NCI-H2171 treated with DMSO at 0.1 percent for 48 hours (cell line): ENCODE measurements at regions not wholly inside any gene's neighbourhood (a gene's known extent, or its start where the extent isn't known, plus 50 kb on each side); places are given as distances from the start of the nearest gene placed in this dataset.

ENCODE experiments used
- DNase-seq: peaks from one replicate; lab custom pipeline; 2025; lab: John Stamatoyannopoulos, UW

DNA sequence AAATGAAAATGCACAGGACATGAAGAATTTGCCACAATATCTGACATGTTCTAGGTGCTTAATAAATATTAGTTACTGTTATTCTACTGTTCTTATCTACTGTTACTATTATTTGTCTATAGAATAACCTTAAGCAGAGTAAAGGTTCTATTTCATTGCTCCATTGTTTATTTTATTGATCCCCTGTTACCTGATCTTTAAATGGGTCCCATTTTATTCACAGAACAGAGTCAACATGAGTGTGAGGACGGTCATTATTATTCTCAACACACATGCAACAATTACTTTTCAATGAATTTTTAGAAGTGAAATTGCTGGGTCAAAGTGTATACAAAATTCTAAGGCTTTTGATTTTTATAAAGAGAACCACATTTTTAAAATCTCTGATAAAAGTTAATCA lies 186.9 kb downstream of the AHR start:
- no peak for DNase-seq

DNA sequence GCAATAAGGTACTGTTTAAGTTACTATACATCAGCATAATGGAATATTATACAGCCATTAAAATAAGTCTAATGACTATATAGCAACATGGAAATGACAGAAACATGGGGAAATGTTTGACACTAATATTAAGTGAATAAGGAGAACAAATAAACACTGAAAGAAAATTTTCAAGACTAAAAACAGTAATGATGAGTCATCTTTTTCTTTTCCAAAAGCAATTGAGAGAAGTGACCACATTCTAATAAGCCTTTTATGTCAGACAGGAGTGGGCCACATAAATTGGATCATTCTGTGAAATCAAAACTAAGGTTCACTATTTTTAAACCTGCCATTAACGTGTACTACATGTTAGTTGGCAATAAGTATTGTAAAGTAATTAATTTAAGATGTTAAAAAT lies 187.5 kb downstream of the AHR start:
- no peak for DNase-seq

DNA sequence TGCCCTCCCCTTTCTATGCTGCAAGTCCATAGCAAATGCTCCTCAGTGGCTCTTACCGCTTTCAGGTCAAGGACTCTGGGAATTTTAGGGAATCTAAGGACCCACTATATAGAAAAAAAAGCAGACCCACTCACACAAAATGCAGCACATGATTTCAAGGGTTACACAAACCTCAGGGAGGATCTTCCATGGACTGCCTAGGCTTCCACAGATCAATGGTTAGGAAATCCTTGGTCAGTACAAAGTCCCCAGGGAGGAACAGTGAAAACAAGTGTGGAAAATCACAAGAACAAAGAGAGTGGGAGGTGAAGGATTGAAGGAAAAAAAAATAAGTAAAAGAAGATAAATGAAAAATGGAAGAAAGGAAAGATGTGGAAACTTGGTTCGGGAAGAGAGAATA lies 188.4 kb downstream of the AHR start:
- DNase-seq: no peak

DNA sequence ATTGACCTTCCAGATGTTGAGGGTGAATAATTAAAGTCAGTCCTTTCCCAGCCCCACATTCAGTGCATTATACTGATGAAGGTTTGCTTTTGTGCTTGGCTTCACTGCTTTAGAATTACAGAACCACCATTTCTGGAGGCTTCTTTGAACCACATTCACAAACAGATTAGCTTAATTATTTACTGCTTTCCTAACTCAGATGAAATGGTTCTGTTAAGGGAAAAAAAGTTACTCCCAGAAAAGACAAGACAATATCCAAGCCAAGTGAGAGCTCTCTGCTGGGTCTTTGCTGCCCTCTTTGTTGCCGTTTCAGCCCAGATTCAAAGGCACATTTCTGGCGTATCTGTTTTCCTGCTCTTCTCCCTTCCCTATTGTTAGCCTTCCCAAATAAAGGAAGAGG lies 188.9 kb downstream of the AHR start:
- DNase-seq: no peak

DNA sequence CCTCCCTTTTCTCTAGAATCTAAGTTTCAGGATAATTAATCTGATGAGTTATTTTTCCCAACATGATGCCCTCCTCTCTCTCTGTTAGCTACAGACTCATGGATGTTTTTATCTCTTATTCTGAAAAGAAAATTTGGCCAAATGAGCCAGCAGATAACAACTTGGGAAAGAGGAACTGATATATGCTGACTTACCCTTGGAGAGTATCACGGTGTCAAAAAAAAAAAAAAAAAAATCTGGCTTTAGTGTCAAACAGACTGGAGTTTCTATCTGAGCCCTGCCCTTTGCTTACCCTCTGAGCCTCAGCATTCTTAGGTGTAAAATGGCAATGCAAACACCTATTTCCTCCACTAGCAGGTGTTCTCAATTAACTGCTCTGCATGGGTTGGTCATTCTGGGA lies 190.4 kb downstream of the AHR start:
- no peak for DNase-seq

DNA sequence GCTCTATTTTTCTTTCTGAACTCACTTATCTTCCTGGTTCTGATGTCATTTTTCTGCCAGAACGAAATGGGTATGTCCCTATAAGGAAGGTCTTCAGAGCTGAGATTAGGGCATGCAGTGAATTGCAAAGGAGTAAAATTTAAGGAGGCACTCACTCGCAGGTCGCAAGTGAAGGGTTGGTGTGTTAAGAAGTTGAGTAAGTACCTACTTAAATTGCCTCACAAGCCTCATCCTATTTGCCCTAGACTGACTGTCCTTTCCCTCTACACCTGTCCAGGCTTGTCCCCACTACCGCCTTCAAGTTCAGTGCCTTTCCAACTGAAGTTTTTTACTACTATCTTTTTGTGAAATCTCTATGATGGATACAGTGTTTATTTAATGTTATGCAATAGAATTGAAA lies 191.5 kb downstream of the AHR start:
- no peak for DNase-seq

DNA sequence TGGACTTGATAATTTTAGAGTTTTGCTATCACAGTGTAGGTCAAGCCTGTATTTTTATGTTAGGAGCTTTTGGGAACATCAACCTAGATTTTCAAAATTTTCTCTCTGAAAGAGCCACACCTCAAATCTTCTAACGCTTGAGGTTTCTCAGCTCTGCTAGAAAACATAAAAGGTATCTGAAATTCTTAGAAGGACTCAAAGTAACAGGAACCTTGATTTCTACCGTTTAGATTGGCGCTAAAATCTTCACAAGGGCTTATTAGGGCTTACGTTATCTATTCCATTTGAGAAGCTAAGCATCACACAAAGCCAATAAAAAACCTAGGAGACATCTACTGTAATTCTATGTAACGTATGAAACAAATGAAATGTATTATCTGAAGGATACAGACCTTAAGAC lies 192.4 kb downstream of the AHR start:
- no peak for DNase-seq

DNA sequence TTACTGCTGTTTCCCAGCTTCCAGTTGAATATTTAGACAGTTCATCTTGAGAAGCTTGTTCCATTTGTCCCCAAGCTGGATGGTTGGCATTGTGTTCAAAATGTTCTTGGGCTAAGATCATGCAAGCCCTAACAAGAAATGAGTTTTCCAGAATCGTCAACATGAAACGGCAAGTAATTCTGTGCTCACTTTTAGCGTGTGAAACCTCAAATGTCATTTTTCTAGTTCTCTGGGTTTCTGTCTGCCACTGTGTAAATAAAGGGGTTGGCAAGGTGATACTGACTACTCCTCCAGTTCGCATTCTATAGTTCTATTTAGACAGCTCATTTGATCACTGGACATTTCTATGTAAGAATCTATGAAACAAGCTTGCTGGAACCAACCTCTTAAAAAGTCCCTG lies 194.0 kb downstream of the AHR start:
- no peak for DNase-seq

DNA sequence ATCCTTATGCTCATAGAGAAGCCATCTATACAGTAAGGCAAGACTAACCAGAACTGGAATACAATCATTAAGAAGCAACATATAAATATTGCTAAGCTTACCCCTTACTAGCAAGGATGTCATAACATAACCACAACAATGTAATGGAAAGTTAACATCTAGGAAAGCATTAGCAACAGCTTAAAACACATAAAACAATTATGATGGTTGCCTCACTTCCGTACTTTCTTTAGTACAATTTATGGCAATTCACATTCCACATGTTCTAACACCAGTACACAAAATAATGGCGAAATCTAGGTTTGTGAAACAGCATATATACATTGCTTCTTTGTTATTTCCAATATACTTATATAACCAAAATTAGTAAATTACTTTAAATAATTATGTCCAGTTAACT lies 195.0 kb downstream of the AHR start:
- no peak for DNase-seq

DNA sequence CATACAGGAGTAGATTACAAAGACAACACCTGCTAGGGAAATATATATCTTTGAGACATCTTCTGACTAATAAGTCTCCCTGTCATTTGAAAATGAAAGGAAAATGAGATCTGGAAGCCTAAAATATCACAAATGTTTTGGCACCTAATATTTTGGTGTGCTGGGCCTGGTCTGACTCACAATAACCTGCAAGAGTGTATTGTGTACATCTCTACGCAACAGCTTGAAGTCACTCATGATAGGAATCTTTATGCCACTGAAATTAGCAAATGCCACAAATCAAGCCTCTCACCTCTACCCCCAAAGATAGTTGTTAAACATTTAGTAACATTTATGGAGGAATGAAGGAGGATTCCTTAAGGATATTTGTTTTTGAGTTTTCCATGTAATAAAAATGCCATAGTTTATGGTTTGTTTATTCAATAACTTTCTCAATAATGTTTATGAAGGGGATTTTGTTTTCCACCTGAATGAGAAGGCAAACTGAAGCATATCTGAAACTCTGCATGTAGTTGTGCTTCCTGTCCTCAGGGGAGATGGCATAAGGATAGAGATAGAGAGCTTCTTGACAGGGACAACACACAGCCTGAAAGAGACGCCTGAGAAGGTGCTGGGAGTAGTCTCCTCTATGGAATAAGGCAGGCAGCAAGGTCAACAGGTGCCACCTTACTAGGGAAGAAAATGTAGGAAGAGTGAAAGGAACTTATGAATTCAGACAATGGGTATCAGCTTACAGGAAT lies 197.4 kb downstream of the AHR start:
- DNase-seq: no peak

DNA sequence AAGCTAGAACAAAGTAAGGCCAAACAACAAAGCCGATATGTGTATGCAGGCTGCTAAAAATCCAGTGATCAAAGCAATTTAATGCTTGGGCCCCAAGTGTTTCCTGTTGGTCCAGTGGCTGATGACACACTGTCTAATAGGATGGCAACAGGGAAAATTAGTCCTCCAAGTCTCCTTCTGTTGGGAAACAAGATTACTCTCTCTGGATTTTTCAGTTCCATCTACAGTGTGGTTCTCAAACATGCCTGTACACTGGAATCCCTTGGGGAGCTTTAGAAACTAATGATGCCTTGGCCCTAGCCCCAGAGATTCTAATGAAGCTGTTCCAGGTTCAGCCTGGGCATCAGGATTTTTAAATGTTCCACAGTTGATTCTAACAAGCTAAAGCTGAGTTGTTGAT lies 198.7 kb downstream of the AHR start:
- no peak for DNase-seq

DNA sequence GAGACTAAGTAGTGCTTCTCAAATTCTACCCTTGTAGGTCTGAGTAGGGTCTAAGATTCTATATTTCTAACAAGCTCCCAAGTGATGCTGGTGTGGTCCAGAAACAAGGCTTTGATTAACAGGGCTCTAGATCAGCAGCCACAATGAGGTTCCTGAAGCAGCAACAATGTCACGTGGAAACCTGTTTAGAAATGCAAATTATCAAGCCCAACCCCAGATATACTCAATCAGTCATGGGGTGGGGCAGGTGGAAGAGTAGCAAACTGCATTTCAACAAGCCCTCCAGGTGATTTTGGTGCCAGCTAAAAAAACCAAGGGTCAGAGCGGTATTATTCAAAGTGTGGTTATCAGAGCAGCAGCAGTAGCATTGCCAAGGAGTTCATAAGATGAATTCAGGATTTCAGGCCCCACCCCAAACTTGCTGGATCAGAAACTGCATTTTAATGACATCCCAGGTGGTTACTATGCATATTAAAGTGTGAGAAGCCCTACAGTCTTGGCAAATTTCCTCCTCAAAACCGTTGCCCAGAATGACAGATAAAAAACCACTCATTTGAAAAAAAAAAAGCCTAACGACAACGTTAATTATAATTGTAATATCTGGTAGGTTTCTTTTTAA lies 199.2 kb downstream of the AHR start:
- no peak for DNase-seq

DNA sequence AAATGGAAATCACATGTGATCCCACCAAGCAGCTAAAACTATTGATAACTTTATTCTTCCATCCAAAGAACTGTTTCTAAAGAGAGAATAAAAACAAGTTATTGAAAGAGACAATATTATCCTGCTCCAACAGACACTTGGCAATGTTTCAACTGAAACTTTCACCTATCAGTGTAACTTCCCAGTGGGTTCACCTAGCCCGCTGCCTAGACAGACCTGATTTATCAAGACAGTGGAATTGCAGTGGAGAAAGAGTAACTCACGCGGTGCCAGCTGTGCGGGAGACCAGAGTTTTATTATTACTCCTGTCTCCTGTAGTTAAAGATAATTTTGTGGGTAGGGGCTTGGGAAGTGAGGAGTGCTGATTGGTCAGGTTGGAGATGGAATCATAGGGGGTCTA lies 199.8 kb downstream of the AHR start:
- no peak for DNase-seq

DNA sequence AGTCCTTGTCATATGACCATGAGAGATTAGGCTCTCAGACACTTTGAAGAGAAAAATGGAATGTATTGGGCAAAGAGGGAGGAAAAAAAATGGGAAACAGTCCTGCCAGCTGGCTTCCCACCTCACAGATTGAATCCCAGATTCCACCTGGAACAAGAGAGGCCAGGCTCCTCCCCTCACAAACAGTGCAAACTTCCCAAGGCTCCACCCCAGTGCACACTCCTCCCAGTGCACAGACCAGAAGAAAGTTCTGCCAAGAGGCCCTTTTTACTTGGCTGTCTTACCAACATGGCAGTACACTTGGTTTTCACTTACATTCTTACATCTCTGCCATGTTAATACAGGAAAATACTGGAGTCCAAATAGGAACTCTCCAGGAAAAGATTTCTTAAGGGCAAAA lies 202.3 kb downstream of the AHR start:
- DNase-seq: no peak

DNA sequence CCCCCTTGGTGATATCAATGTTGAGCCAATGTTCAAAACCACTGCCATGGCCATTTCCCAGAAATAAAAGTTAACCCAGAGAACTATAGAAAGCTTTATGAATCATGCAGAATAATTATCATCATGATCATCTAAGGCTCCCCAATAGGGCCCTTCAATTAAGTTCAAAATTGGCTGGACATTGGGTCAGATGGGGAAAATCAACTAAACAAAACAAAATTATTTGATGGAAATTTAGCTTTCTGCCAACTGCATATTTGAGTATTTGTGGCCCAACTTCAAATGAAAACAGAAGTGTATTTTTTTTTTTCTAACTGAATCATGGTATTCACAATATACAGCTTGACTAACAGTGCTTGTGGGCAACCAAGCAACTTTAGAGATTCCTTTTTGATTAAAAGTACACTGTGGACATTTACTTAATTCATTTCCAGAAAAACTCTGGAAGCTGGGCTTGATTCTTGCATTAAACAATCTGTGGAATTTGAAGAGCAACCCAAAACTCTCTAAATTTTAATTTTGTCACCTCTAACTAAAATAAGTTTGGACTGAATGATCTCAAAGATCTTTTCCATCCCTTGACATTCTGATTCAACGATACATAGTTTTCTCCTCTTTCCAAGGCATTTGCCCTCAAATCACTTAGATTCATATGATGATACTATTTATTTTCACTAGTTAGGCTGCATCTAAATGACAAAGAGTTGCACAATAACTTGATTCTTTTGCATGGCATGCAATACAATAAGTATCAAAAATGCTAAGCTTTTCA lies 203.2 kb downstream of the AHR start:
- no peak for DNase-seq

DNA sequence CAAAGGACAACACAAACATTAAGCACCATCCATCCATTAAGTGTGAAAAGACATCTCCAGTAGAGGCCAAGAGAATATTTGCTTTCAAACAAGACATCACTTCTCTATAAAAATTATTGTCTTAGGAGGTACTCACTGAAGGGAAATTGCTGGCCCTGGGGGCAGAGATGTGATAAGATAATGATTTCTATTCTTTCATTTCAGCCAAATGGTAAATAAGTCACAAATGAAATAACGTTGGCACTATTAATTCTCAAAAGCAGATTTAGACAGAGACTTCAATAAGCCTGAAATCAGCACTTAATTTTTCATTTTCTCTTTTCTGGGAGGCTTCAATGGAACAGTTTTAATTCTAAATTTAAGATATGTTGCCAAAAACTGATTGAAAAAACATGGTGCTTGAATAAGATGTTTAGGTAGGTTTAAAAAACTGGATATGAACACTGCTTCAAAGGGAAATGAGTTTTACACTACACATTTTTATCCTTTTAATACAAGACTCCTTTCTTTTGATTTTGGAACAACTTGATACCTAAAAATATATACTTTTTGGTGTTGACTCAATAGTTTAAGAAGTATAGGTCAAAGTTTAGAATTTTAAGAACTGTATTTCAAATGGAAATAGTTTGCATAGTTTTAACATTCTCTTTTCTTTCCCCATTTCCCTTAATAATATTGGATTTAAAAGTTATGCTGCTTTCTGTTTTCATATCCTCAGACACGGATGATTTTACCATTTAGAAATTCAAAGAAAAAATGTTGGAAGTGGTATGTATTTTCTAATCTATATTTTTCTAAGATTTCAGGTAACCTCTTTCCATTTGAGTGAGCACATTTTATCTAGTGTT lies 204.0 kb downstream of the AHR start:
- DNase-seq: no peak

DNA sequence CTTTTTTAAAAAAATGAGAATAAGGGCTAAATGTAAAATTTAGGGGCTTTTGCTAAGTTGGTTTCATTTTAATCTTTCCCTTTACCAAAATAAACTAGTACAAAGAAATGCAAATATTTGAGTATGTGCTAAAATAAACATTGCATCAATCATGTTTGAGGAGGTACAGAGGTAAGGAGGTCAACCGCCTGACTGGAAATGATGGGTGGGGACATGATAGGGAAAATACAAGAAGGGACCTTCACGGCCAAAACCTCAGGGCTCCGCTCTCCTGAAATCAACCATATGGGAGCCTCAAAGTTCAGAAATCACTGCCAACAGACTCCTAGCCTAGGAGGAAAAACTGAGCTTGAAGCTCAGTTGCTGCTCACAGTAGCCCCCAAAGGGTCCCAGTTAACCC lies 207.6 kb downstream of the AHR start:
- no peak for DNase-seq

DNA sequence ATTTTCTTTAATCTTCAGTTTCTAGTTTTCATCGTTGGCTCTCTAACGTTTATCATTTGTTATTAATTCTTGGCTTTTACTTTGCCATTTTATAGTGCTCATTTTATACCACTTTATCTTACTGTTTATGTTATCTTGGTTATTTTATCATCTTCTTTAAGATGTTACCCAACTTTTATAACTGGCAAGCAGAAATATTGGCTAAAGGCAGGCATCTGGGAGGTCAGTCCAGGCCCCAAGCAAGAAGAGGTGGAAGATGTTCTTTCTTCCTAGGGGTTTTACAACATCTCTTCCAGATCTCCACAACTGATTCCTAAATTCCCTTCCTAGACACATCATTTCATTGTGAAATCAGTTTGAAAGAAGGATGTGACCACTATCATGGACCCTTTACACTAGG lies 208.1 kb downstream of the AHR start:
- no peak for DNase-seq

DNA sequence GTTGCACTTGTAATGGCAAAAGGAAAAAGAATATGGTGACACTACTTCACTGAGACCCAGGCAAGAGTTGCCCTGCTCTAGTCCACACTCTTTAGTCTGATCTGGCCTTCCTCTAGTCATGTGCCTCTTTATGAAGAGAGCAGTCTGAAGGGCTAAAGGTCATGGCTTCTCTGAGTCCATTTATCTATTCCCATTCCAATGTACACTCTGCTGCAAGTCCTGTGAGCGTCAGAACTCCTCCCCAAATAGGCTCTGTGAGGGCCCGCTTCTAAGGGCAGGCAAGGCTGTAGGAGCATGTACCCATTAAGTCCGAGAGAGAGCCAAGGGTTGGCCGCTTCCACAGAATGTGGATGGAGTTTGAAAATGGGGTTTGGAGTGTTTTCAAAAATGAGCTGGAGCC lies 209.3 kb downstream of the AHR start:
- no peak for DNase-seq

DNA sequence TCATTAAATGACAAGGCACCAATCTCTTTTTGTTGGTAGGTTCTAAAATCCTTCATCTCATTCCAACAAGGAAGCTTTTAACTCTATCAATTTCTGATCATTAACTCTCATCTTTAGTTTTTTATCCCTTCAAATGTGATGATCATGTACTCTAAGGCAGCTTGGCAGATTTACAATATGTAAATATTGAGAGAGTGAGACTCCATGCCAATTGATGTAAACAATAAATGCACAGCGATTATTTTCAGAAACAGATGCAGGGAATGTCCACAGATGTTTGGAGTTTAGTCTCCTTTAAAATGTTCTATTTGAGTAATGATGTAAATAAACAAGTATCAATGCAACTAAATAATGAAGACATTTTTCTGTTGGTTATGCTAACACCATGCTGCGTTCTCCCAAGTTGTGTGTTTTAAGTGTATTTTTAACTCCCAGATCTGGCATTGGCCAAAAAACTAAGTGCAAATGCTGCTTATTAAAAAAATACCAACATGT lies 213.8 kb downstream of the AHR start:
- no peak for DNase-seq

DNA sequence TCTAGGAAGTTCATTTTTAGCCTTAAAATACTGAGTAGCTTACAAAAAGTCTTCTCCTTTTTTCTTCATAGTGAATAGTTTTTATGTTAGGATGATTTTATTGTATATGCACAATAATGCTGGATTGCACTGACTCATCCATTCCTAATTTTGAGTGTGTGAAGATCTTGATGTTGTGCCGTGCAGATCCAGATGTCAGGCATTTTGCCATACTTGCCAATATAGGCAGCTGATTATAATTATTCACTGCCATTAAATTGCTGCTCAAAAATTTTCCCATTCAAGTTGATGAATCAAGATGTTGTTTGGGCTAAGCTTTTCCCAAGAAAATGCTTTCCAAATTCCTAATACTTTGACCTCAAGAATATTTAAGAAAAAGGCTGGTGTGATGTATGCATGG lies 218.3 kb downstream of the AHR start:
- DNase-seq: no peak

DNA sequence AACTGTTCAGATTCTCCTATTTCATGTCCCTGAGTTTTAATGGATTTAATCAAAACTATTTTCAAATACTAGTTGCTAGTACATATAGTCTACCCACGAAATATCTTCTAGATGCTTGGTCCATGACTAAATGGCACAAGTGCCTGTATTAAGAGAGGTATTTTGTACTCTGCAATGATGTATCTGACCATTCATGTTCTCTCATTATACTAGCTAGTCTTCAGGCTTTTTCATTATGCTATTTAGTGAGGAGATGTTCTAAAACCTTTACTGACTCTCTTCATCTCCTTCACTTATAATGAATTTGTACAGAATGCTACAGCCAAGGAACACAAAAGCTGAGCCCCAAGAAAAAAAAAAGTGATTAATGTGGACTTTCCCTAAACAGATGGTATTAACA lies 222.5 kb downstream of the AHR start:
- no peak for DNase-seq
